Hepatocyte (in vitro differentiated cells): ENCODE measurements at regions not wholly inside any gene's neighbourhood (a gene's known extent, or its start where the extent isn't known, plus 50 kb on each side); places are given as distances from the start of the nearest gene placed in this dataset.

Experiments
- DNase-seq: peaks from one replicate; pipeline ENCODE4 v3.0.0-alpha.2; 2016; ENCODE audit warnings: low spot score
- H2AFZ ChIP-seq: fragments of 200-600 bp; sonication (generic); 2 replicates; pipeline ENCODE4 v1.6.0; 2016; ENCODE audit warnings: antibody characterized with exemption, mild to moderate bottlenecking
- H3K27ac ChIP-seq: fragments of 200-600 bp; sonication (generic); 2 replicates; pipeline ENCODE4 v1.5.1; 2016; ENCODE audit warnings: mild to moderate bottlenecking
- H3K27me3 ChIP-seq: fragments of 200-600 bp; sonication (generic); 2 replicates; pipeline ENCODE4 v1.6.1; 2016
- H3K36me3 ChIP-seq: fragments of 200-600 bp; sonication (generic); replicated peaks from 2 replicates; pipeline ENCODE4 v1.5.1; 2016; ENCODE audit warnings: low read depth; ENCODE audit not compliant: insufficient read depth
- H3K4me1 ChIP-seq: fragments of 200-600 bp; sonication (generic); 2 replicates; pipeline ENCODE4 v1.5.1; 2016; ENCODE audit warnings: mild to moderate bottlenecking, moderate library complexity; ENCODE audit not compliant: insufficient read depth
- H3K4me2 ChIP-seq: fragments of 200-600 bp; sonication (generic); 2 replicates; pipeline ENCODE4 v1.6.0; 2016
- H3K4me3 ChIP-seq: fragments of 200-600 bp; sonication (generic); 2 replicates; pipeline ENCODE4 v1.5.1; 2016; ENCODE audit warnings: mild to moderate bottlenecking
- H3K79me2 ChIP-seq: fragments of 200-600 bp; sonication (generic); 2 replicates; pipeline ENCODE4 v1.6.0; 2017; ENCODE audit warnings: mild to moderate bottlenecking
- H3K9me2 ChIP-seq: fragments of 200-600 bp; sonication (generic); replicated peaks from 2 replicates; pipeline ENCODE4 v1.6.0; 2017; ENCODE audit warnings: mild to moderate bottlenecking; ENCODE audit not compliant: insufficient read depth
- H3K9me3 ChIP-seq: fragments of 200-600 bp; sonication (generic); 2 replicates; pipeline ENCODE4 v1.5.1; 2016; ENCODE audit warnings: low read depth, mild to moderate bottlenecking
- H4K20me1 ChIP-seq: fragments of 200-600 bp; sonication (generic); 2 replicates; pipeline ENCODE4 v1.6.0; 2016; ENCODE audit warnings: mild to moderate bottlenecking; ENCODE audit not compliant: insufficient read depth, poor library complexity, severe bottlenecking
- EZH2 ChIP-seq: fragments of 200-600 bp; sonication (generic); IDR thresholded peaks from 2 replicates; pipeline ENCODE4 v1.6.1; 2016; ENCODE audit warnings: antibody characterized with exemption, mild to moderate bottlenecking, borderline replicate concordance
- EZH2phosphoT487 ChIP-seq: fragments of 200-600 bp; sonication (generic); IDR thresholded peaks from one replicate; pipeline ENCODE4 v1.6.1; 2018; ENCODE audit warnings: antibody characterized with exemption, mild to moderate bottlenecking, low read depth, moderate library complexity; ENCODE audit not compliant: unreplicated experiment, severe bottlenecking
- WGBS: methylation state at CpG from one replicate; pipeline ENCODE4 v1.1.6; 2016; ENCODE audit warnings: low lambda C conversion rate; ENCODE audit errors: missing lambda C conversion rate; 5-methylcytosine and 5-hydroxymethylcytosine counted together
- TF ChIP-seq, protein P1 (sequence below): fragments of 200-600 bp; sonication (generic); IDR thresholded peaks from 2 replicates; pipeline ENCODE4 v1.5.1; 2016; ENCODE audit warnings: antibody characterized with exemption, mild to moderate bottlenecking; ENCODE audit not compliant: poor library complexity

DNA sequence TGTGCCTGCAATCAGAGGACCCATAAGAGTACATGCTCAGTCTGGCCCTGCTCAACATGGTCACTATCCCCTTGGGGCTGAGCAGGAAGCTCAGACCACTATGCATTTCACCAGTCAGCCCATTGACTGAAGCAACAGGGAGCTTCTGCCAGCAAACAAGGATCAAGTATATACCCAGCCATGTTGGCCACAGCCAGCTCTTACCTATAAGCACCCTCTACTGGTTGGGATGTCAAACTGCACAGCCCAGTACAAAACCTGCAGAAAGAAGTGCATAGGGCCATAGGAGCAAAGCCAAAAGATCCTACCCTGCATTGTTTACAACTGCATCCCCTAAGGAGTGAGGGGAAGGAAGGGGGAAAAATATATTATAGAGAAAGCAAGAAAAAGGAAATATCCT is 214.4 kb upstream of the CPEB2 start:
- Histone ChIP-seq H3K4me2 (no peak overlapping the region), H3K9me3 (no peaks in the 10 kb centered on the region), H3K4me1 (no peaks in the 10 kb centered on the region), H4K20me1 (no peaks in the 10 kb centered on the region), H3K27ac (no peak overlapping the region), H3K27me3 (no peaks in the 10 kb centered on the region), H3K9me2 (no peaks in the 10 kb centered on the region), H3K4me3 (no peak overlapping the region), H3K79me2 (no peaks in the 10 kb centered on the region), H2AFZ (no peak overlapping the region), H3K36me3 (no peaks in the 10 kb centered on the region)
- TF ChIP-seq EZH2, result no peak
- TF ChIP-seq, protein P1, sequence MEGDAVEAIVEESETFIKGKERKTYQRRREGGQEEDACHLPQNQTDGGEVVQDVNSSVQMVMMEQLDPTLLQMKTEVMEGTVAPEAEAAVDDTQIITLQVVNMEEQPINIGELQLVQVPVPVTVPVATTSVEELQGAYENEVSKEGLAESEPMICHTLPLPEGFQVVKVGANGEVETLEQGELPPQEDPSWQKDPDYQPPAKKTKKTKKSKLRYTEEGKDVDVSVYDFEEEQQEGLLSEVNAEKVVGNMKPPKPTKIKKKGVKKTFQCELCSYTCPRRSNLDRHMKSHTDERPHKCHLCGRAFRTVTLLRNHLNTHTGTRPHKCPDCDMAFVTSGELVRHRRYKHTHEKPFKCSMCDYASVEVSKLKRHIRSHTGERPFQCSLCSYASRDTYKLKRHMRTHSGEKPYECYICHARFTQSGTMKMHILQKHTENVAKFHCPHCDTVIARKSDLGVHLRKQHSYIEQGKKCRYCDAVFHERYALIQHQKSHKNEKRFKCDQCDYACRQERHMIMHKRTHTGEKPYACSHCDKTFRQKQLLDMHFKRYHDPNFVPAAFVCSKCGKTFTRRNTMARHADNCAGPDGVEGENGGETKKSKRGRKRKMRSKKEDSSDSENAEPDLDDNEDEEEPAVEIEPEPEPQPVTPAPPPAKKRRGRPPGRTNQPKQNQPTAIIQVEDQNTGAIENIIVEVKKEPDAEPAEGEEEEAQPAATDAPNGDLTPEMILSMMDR, result peak; percentile 45
- DNase-seq, result peak; percentile 28

DNA sequence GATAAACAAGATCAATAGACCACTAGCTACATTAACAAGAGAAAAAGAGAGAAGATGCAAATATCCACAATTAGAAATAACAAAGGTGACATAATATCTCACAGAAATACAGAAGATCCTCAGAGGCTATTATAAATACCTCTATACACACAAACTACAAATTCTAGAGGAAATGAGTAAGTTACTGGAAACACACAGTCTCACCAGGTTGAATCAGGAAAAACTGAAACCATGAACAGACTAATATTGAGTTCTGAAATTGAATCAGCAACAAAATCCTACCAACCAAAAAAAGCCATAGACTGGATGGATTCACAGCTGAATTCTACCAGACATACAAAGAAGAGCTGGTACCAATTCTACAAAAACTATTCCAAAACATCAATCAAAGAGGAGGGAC is 211.8 kb upstream of the CPEB2 start:
- no peaks in the 10 kb centered on the region for H3K9me2 ChIP-seq
- H3K4me2 ChIP-seq, result no peak overlapping the region
- no peak overlapping the region for H2AFZ ChIP-seq
- no peak overlapping the region for H3K27ac ChIP-seq
- TF ChIP-seq, protein P1, result no peak
- no peak for TF ChIP-seq EZH2phosphoT487
- TF ChIP-seq EZH2, result no peak
- H4K20me1 ChIP-seq, result no peaks in the 10 kb centered on the region
- no peak overlapping the region for H3K4me3 ChIP-seq
- H3K27me3 ChIP-seq, result no peaks in the 10 kb centered on the region
- no peaks in the 10 kb centered on the region for H3K4me1 ChIP-seq
- H3K36me3 ChIP-seq, result no peaks in the 10 kb centered on the region
- DNase-seq, result no peak
- no peaks in the 10 kb centered on the region for H3K79me2 ChIP-seq
- no peaks in the 10 kb centered on the region for H3K9me3 ChIP-seq

DNA sequence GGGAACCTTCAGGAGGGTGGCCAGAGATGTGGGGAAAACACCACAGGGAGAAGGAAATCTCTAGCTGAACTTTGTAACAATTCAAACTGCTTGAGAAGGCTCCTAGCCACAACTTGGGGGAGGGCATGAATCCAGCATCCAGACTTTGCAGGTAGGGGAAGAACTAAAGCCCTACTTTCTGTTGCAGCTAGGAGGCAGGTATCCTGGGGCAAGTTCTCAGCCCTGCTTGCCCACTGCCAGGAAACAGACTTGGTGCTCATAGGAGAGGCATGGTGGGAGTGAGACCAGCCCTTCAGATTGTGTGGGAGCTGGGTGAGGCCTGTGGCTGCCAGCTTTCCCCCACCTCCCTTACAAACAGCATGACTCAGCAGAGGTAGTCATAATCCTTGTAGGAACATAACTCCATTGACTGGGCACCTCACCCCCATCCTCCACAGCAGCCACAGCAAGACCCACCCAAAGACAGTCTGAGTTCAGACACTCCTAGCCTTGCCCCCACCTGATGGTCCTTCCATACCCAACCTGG is 209.5 kb upstream of the CPEB2 start:
- TF ChIP-seq, protein P1, result no peak
- TF ChIP-seq EZH2phosphoT487 (no peak), EZH2 (no peak)
- Histone ChIP-seq H3K27me3 (no peaks in the 10 kb centered on the region), H3K4me2 (no peak overlapping the region), H3K36me3 (no peaks in the 10 kb centered on the region), H3K27ac (no peak overlapping the region), H3K4me3 (no peak overlapping the region), H3K4me1 (no peaks in the 10 kb centered on the region), H3K79me2 (no peaks in the 10 kb centered on the region), H2AFZ (no peak overlapping the region), H4K20me1 (no peaks in the 10 kb centered on the region), H3K9me3 (no peaks in the 10 kb centered on the region), H3K9me2 (no peaks in the 10 kb centered on the region)
- DNase-seq, result no peak

DNA sequence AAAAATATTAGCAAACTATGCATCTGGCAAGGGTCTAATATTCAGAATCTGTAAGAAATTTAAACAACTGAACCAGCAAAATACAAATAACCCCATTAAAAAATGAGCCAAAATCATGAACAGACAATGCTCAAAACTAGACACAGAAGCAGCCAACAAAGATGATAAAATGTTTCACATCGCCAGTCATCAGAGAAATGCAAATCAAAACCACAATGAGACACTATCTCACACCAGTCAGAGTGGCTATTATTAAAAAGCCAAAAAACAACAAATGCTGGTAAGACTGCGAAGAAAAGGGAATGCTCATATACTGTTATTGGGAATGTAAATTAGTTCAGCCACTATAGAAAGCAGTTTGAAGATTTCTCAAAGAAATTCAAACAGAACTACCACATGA is 201.3 kb upstream of the CPEB2 start:
- no peaks in the 10 kb centered on the region for H3K9me2 ChIP-seq
- no peak overlapping the region for H3K27ac ChIP-seq
- H4K20me1 ChIP-seq, result no peaks in the 10 kb centered on the region

More for the DNA sequence above, 201.3 kb upstream of the CPEB2 start:
- Histone ChIP-seq H3K36me3 (no peaks in the 10 kb centered on the region), H3K9me3 (no peaks in the 10 kb centered on the region), H3K4me2 (no peak overlapping the region), H3K4me3 (no peak overlapping the region), H2AFZ (no peak overlapping the region), H3K27me3 (no peaks in the 10 kb centered on the region), H3K79me2 (no peaks in the 10 kb centered on the region), H3K4me1 (no peaks in the 10 kb centered on the region)
- TF ChIP-seq EZH2 (no peak), EZH2phosphoT487 (no peak)
- TF ChIP-seq, protein P1, result no peak
- WGBS, result 97% methylated on average over 2 of the region's 2 CpGs
- DNase-seq, result no peak
